GM23248 (cell line): ENCODE measurements at regions not wholly inside any gene's neighbourhood (a gene's known extent, or its start where the extent isn't known, plus 50 kb on each side); places are given as distances from the start of the nearest gene placed in this dataset.
"Not testable (repeated sequence)": the region's sequence is repeated elsewhere in the genome, so short reads cannot be mapped to it uniquely, and the experiment has no call there.

Source experiments
- EZH2 ChIP-seq: fragments of 200-600 bp; sonication (generic); IDR thresholded peaks from 2 replicates; pipeline ENCODE4 v1.6.1; 2018; ENCODE audit warnings: antibody characterized with exemption, mild to moderate bottlenecking; ENCODE audit not compliant: insufficient read depth, poor library complexity, severe bottlenecking
- EZH2phosphoT487 ChIP-seq: fragments of 200-600 bp; sonication (generic); IDR thresholded peaks from 2 replicates; pipeline ENCODE4 v1.6.1; 2018; ENCODE audit warnings: antibody characterized with exemption, moderate library complexity, mild to moderate bottlenecking, low read depth; ENCODE audit not compliant: insufficient read depth

DNA sequence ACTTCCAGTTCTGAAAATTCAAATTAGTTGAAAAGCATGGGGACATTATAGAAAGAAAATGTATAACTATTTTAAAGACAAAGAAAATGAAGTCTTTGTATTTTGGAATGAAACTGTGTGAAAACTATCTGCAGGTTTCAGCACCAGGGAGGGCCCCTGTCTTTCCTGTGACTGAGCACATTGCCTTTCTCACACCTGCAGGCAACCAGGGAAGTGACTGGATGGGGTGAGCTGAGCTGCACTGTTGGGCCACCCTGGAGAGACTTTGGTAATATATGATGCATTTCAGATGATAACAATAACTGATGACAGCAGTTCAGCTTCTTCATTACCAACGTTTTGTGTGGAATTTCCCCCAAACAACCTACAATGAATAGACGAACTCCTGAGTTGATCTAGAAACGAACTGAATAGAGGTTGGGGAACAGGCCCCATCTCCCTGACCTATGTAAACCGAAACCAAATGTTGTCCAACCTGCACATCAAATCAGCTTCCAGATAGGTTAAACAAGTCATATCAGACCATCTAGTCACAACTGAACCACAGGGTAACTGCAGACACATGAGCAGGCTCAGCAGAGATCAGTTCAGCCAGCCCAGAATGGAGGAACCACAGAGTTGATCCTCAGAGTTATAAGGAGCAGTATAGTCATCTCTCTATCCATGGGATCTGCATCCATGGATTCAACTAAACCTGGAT is 1402.2 kb downstream of the RPIA start:
- TF ChIP-seq EZH2phosphoT487, EZH2: not testable (repeated sequence)
